AG04449 (cell line): ENCODE measurements at regions not wholly inside any gene's neighbourhood (a gene's known extent, or its start where the extent isn't known, plus 50 kb on each side); places are given as distances from the start of the nearest gene placed in this dataset.

ENCODE experiments used
- CTCF ChIA-PET: fragments of 350-600 bp; formaldehyde crosslinking; extraction: SDS; loops from one replicate; lab custom pipeline; 2021; ENCODE audit warnings: antibody characterized with exemption; lab: Yijun Ruan, JAX
- POLR2A ChIA-PET: fragments of 400-600, 350-600 bp; formaldehyde crosslinking; extraction: SDS; loops from one replicate; lab custom pipeline; 2020; ENCODE audit warnings: antibody characterized with exemption, inconsistent platforms; lab: Yijun Ruan, JAX
- DNase-seq: peaks from one replicate; pipeline ENCODE4 v3.0.0-alpha.2; 2010; ENCODE audit warnings: low read depth, low spot score
- H3K4me3 ChIP-seq: 2 replicates; pipeline ENCODE4 v1.5.1; 2011; ENCODE audit warnings: low read depth, mild to moderate bottlenecking, control low read depth, low read length
- CTCF ChIP-seq: IDR thresholded peaks from one replicate; pipeline ENCODE4 v1.5.1; 2011; ENCODE audit warnings: mild to moderate bottlenecking, moderate library complexity, low read length, control low read depth, inconsistent platforms; ENCODE audit not compliant: insufficient read depth; ENCODE audit errors: missing control alignments

DNA sequence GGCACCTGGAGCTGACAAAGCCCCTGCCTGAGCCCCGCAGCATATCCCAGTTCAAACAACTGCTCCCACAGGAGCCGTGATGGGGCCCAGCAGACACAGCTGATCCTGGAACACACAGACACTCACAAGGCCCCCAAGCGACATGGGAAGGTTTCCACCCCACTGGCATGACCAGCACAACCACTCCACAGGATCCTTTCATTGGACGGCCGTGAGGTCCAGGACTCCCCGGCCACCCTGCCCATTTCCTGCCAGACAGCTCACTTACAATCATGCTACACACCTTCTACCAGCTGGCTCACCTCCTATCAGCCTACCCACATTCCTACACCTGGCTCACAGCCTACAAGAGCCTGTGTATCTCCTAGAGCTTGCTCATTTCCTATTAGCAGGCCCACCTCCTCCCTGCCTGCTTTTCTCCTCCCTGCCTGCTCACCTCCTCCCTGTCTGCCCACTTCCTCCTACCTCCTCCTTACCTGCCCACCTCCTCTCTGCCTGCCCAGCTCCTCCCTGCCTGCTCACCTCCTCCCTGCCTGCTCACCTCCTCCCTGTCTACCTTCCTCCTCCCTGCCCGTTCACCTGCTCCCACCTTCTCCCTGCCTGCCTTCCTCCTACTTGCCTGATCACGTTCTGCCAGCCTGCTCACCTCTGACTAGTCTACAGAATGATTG is 73.9 kb downstream of the MATN1 start:
- DNase-seq: no peak
- POLR2A ChIA-PET: no interaction called here
- CTCF ChIA-PET: no interaction called here
- no peak overlapping the region for H3K4me3 ChIP-seq
- no peak for TF ChIP-seq CTCF

DNA sequence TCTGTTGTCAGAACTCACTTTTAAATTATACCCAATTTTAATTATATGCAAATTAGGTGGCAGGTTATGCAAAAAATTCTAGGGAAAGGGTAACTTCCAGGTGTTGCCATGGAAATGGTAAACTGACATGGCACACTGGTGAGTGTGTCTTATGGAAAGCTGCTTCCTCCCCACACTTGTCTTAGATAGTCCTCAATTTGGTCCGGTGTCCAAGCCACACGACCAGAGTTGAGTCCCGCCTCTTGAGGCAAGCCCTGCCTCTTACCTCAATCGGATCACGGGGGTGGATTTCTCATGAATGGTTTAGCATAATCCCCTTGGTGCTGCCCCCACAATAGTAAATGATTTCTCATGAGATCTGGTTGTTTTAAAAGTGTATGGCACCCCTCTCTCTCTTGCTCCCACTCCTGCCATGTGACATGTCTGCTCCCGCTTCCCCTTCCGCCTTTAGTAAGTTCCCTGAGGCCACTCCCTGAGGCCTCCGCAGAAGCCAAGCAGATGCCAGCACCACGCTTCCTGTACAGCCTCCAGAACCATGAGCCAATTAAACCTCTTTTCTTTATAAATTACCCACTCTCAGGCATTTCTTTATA is 74.9 kb downstream of the MATN1 start:
- no peak for DNase-seq
- ChIA-PET CTCF (interaction anchor here (1.0 kb wide), 1 partner anchor 268 kb away, joined by 3 read pairs; no protein-coding TSS in a partner anchor), POLR2A (no interaction called here)
- TF ChIP-seq CTCF: no peak
- no peak overlapping the region for H3K4me3 ChIP-seq

DNA sequence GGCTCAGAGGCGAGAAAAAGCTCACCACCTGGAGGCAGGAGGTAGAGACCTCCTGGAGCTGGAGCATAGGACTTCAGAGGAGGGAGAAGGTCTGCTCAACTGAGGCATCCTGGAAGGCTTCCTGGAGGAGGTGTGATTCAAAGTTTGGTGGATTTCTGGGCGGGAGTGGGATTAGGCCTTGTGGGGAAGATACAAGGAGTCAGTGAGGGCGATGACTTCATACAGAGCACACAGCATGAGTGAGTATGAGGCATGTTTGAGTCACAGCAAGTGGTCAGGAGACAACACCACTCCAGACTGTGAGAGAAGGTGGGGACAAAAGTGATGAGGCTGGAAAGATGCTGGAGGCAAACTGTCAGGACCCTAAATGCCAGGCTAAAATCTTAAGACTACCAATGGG is 77.6 kb downstream of the MATN1 start:
- DNase-seq: no peak
- ChIA-PET CTCF (no interaction called here), POLR2A (no interaction called here)
- no peak for TF ChIP-seq CTCF
- no peak overlapping the region for H3K4me3 ChIP-seq

DNA sequence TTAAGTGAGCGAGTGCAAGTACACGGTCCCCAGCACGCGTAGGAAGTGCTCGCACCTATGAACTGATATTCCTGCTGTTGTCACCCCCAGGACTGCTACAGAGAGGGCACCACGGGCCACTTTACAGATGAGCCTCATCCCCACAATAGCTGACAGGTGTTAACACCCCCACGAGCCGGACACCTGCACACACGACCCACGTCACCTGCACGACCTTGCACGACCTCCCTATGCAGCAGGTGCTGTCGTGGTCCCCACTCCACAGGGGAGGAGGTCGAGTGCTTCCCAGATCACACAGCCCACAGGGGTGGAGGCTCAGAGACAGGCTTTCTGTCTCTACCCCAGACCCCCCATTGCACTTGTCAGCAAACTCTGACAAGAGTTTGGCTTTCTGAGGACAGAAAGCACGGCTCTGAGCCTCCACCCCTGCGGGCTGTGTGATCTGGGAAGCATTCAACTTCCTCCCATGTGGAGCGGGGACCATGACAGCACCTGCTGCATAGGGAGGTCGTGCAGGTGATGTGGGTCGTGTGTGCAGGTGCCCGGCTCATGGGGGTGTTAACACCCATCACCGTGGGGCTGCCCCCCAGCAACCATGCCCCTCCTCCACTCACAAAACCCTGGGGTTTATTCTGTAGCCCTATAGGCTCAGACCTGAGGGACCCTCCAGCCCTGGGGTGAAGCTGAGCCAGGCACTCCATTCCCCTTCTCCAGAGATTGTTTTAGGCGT is 80.8 kb downstream of the MATN1 start:
- H3K4me3 ChIP-seq: no peak overlapping the region
- ChIA-PET POLR2A (no interaction called here), CTCF (no interaction called here)
- no peak for DNase-seq
- no peak for TF ChIP-seq CTCF

- TF ChIP-seq CTCF: no peak
- ChIA-PET CTCF (no interaction called here), POLR2A (no interaction called here)
- H3K4me3 ChIP-seq: no peak overlapping the region
- DNase-seq: no peak
Observed at GRCh38 chr1:30641572-30642353, 81.6 kb downstream of the MATN1 start.

- DNase-seq: no peak
- H3K4me3 ChIP-seq: no peak overlapping the region
- ChIA-PET POLR2A (no interaction called here), CTCF (no interaction called here)
- TF ChIP-seq CTCF: no peak
Observed at GRCh38 chr1:30639881-30640452, 83.4 kb downstream of the MATN1 start.
